ENCODE measurements at regions not wholly inside any gene's neighbourhood (a gene's known extent, or its start where the extent isn't known, plus 50 kb on each side); places are given as distances from the start of the nearest gene placed in this dataset.

DNA sequence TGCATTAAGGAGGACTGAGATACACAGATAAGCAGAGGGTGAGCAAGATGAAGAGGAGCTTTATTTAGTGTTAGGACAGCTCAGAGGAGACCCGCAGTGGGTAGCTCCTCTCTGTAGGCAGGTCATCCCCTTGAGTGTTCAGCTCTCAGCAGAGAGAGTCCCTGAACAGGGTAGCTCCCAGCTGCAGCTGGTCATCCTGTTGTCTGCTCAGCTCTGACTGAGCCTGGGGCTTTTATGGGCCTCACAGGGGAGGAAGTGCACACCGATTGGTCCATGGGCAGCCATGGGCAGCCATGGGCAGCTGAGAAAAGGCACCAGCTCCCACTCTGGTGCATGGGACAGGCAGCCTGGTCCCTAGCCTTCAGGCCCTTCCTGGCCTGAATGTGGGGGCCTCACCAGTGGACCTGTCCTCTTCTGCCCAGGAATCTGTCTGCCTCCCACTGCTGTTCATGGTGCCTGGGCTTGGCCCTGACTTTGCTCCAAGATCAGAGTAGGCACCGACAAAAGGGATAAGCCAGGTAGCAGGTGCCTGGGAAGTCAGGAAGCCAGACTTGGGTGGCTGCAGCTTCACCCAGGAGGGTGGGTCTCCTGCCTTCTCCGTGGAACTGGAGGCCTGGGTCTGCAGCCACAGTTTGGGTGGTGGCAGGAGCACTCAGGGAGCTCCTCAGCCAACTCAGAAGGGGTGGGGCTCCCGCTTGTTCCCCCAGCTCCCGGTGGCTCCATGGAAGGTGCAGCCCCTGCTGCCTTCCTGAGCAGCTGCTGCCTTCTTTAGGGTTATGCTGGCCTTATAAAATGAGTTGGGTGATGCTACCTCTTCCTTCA lies 54.7 kb downstream of the MYEOV start:
- no peaks in the 10 kb centered on the region for H4K20me1 ChIP-seq
- peaks cover 16% of the 10 kb centered on the region for H3K9me3 ChIP-seq
- H3K4me2 ChIP-seq = no peak overlapping the region
- H3K27ac ChIP-seq = no peak overlapping the region
- 0 out of 2 replicates have a peak, but pooled peaks cover 5% of the 10 kb centered on the region for H3K27me3 ChIP-seq
- no peaks in the 10 kb centered on the region for H3K4me1 ChIP-seq
- H3K4me3 ChIP-seq = 0 out of 2 replicates have a peak overlapping the region, but pooled peaks have one; percentile 7
- TF ChIP-seq Cebpa-rat (IDR thresholded peaks at IDR 0.05) = no peak
- 0 out of 2 replicates have a peak, but pooled peaks cover 7% of the 10 kb centered on the region for H3K36me3 ChIP-seq
- H3K9ac ChIP-seq = no peak overlapping the region

DNA sequence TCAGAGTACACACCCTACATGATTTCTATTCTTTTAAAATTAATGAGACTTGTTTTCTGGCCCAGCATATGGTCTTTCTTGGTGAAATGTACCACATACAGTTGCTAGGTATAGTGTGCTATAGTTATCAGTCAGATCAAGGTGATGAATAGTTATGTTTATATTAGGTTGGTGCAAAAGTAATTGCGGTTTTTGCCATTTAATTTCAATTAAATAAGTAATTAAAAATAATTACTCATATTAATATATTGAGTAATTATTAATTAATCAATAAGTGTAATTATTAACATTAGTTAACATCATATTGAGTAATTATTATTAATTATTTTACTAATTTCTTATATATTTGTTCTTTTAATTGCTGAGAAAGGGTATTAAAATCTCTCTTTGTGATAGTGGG lies 56.1 kb downstream of the MYEOV start:
- H4K20me1 ChIP-seq = no peaks in the 10 kb centered on the region
- no peak overlapping the region for H3K9ac ChIP-seq
- TF ChIP-seq Cebpa-rat (IDR thresholded peaks at IDR 0.05) = no peak
- no peak overlapping the region for H3K27ac ChIP-seq
- H3K27me3 ChIP-seq = 0 out of 2 replicates have a peak, but pooled peaks cover 5% of the 10 kb centered on the region
- H3K4me1 ChIP-seq = no peaks in the 10 kb centered on the region
- no peak overlapping the region for H3K4me2 ChIP-seq
- H3K36me3 ChIP-seq = 0 out of 2 replicates have a peak, but pooled peaks cover 7% of the 10 kb centered on the region
- no peak overlapping the region for H3K4me3 ChIP-seq
- peaks cover 16% of the 10 kb centered on the region for H3K9me3 ChIP-seq

DNA sequence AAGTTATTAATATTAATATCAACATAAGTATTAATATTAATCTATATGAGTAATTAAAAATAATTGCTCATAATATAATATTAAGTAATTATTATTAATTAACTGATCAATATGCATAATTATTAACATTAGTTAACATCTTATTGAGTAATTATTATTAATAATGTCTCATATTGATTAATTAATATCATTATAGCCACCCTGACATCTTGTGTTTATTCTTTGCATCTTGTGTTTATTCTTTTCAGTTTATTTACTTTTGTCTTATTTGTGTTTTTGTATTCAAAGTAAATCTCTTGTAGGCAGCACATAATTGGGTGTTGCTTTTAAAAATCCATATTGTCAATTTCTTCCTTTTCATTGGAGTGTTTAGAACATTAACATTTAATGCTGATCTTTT lies 56.6 kb downstream of the MYEOV start:
- peaks cover 16% of the 10 kb centered on the region for H3K9me3 ChIP-seq
- no peak overlapping the region for H3K4me2 ChIP-seq
- H3K27ac ChIP-seq = no peak overlapping the region
- no peak overlapping the region for H3K9ac ChIP-seq
- no peaks in the 10 kb centered on the region for H4K20me1 ChIP-seq
- 0 out of 2 replicates have a peak, but pooled peaks cover 7% of the 10 kb centered on the region for H3K36me3 ChIP-seq
- 0 out of 2 replicates have a peak, but pooled peaks cover 5% of the 10 kb centered on the region for H3K27me3 ChIP-seq
- no peak overlapping the region for H3K4me3 ChIP-seq
- no peaks in the 10 kb centered on the region for H3K4me1 ChIP-seq
- no peak for TF ChIP-seq Cebpa-rat (IDR thresholded peaks at IDR 0.05)

GRCh38 chr11:69351460-69351859 lies 57.5 kb downstream of the MYEOV start:
- Histone ChIP-seq H3K9me3 (peaks cover 16% of the 10 kb centered on the region), H3K4me2 (no peak overlapping the region), H3K9ac (no peak overlapping the region), H3K27me3 (0 out of 2 replicates have a peak, but pooled peaks cover 5% of the 10 kb centered on the region), H3K36me3 (0 out of 2 replicates have a peak, but pooled peaks cover 7% of the 10 kb centered on the region), H3K27ac (no peak overlapping the region), H4K20me1 (no peaks in the 10 kb centered on the region), H3K4me3 (no peak overlapping the region), H3K4me1 (no peaks in the 10 kb centered on the region)
- TF ChIP-seq Cebpa-rat (IDR thresholded peaks at IDR 0.05) = no peak

GRCh38 chr11:69352166-69352565 lies 58.2 kb downstream of the MYEOV start:
- 0 out of 2 replicates have a peak, but pooled peaks cover 5% of the 10 kb centered on the region for H3K27me3 ChIP-seq
- H3K4me1 ChIP-seq = no peaks in the 10 kb centered on the region
- peaks cover 16% of the 10 kb centered on the region for H3K9me3 ChIP-seq
- no peak overlapping the region for H3K4me2 ChIP-seq
- H4K20me1 ChIP-seq = no peaks in the 10 kb centered on the region
- H3K36me3 ChIP-seq = 0 out of 2 replicates have a peak, but pooled peaks cover 7% of the 10 kb centered on the region
- no peak for TF ChIP-seq Cebpa-rat (IDR thresholded peaks at IDR 0.05)
- H3K27ac ChIP-seq = no peak overlapping the region
- H3K9ac ChIP-seq = no peak overlapping the region
- H3K4me3 ChIP-seq = no peak overlapping the region

DNA sequence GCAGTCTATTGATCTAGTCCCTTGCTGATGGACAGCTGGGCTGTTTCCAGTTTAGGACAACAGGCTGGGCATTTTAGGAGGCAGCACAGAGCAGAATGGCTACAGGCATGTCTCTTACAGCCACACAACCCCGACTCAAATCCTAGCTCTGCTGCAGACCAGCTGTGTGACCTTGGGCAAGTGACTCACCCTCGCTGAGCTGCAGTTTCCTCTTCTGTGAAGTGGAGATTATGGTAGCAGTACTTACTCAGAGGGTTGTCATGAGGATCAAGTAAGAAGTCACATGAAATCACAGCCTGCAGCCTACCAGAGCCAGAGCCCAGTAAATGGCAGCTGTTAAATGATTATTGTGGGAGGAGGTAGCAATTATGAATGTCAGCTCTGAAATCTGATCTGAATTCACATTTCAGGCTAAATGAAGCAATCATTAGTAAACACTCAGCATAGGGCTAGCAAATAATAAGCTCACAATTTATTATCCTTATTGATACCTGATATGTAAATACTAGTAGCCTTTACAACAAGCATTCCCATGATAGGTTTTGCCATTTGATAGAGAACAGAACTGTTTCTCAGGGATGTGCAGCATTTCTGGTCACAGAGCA lies 58.9 kb downstream of the MYEOV start:
- Histone ChIP-seq H3K9me3 (peaks cover 13% of the 10 kb centered on the region), H3K4me1 (no peaks in the 10 kb centered on the region), H3K27me3 (0 out of 2 replicates have a peak, but pooled peaks cover 5% of the 10 kb centered on the region), H3K4me3 (no peak overlapping the region), H3K36me3 (0 out of 2 replicates have a peak, but pooled peaks cover 7% of the 10 kb centered on the region), H3K4me2 (no peak overlapping the region), H3K9ac (no peak overlapping the region), H3K27ac (no peak overlapping the region), H4K20me1 (no peaks in the 10 kb centered on the region)
- no peak for TF ChIP-seq Cebpa-rat (IDR thresholded peaks at IDR 0.05)

GRCh38 chr11:69353696-69354544 lies 60.0 kb downstream of the MYEOV start:
- H4K20me1 ChIP-seq = no peaks in the 10 kb centered on the region
- H3K9ac ChIP-seq = no peak overlapping the region
- no peak for TF ChIP-seq Cebpa-rat (IDR thresholded peaks at IDR 0.05)
- peaks cover 4% of the 10 kb centered on the region for H3K9me3 ChIP-seq
- H3K4me1 ChIP-seq = no peaks in the 10 kb centered on the region
- no peak overlapping the region for H3K27ac ChIP-seq
- H3K36me3 ChIP-seq = no peaks in the 10 kb centered on the region
- H3K4me3 ChIP-seq = no peak overlapping the region
- H3K4me2 ChIP-seq = no peak overlapping the region
- H3K27me3 ChIP-seq = no peaks in the 10 kb centered on the region

DNA sequence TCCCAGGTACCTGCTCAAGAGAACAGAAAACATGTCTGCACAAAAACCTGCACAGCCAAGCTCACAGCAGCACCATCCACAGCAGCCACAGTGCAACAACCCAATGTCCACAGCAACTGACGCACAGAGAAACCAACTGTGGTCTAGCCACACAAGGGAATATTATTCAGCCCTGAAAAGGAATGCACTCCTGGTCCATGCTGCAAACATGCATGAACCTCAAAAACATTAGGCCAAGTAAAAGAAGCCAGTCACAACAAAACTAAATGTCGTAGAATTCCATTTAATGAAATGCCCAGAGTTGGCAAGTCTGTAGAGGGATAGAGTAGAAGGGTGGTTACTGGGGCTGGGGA lies 60.6 kb downstream of the MYEOV start:
- peaks cover 8% of the 10 kb centered on the region for H3K9me3 ChIP-seq
- H3K36me3 ChIP-seq = no peaks in the 10 kb centered on the region
- no peak overlapping the region for H3K4me2 ChIP-seq
- H3K27me3 ChIP-seq = no peaks in the 10 kb centered on the region
- TF ChIP-seq Cebpa-rat (IDR thresholded peaks at IDR 0.05) = no peak
- H3K9ac ChIP-seq = no peak overlapping the region
- no peak overlapping the region for H3K27ac ChIP-seq
- no peaks in the 10 kb centered on the region for H3K4me1 ChIP-seq
- H4K20me1 ChIP-seq = no peaks in the 10 kb centered on the region
- no peak overlapping the region for H3K4me3 ChIP-seq

DNA sequence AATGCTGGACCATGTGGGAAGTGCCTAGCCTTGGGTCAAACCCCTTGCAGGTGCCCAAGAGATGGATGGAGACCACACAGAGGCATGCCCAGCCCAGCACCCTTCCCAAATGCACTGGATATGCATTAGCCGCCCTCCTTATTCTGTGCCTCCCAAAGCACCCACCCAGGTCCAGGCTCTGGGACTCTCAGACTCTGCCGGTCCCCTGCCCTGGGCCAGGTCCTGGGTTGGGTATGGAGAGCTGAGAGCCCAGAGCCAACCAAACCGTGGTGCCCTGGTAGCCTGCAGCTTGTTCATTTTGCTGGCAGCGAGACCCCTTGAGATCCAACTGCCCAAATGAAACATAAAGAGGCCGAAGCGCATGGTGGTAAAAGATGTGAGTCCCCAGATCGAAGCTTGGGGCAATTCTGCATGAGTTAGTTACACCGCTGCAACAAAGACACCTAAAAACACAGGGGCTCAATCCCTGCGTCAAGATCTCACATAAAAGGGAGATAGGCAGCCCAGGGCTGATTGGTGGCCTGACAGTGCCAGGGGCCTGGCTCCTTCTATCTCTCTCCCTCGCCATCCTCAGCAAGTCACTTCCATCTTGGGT lies 61.5 kb downstream of the MYEOV start:
- H3K36me3 ChIP-seq = no peaks in the 10 kb centered on the region
- no peak overlapping the region for H3K27ac ChIP-seq
- no peaks in the 10 kb centered on the region for H3K27me3 ChIP-seq
- H3K9ac ChIP-seq = no peak overlapping the region
- no peak for TF ChIP-seq Cebpa-rat (IDR thresholded peaks at IDR 0.05)
- H3K4me1 ChIP-seq = peaks cover 1% of the 10 kb centered on the region; the same call in 1 of the 2 replicates
- peaks cover 18% of the 10 kb centered on the region for H3K9me3 ChIP-seq
- no peaks in the 10 kb centered on the region for H4K20me1 ChIP-seq
- no peak overlapping the region for H3K4me2 ChIP-seq
- no peak overlapping the region for H3K4me3 ChIP-seq

All from BLaER1 (cell line).